ENCODE measurements at regions not wholly inside any gene's neighbourhood (a gene's known extent, or its start where the extent isn't known, plus 50 kb on each side); places are given as distances from the start of the nearest gene placed in this dataset.

DNA sequence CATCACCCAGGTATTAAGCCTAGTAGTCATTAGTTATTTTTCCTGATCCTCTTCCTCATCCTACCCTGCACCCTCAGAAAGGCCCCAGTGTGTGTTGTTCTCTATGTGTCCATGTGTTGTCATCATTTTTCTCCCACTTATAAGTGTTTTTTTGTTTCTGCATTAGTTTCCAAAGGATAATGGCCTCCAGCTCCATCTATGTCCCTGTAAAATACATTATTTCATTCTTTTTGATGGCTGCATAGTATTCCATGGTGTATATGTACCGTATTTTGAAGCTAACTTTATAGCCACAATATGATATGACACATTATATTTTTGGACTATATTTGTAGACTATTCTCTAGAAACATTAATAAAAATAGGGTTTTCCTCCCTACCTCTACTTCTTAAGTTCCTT, 324.4 kb upstream of the EDIL3 start:
- TF ChIP-seq REST (IDR thresholded peaks at IDR 0.05) (no peak), POLR2A (IDR thresholded peaks at IDR 0.05; ENCODE audit: low read length) (no peak), PHF8 (IDR thresholded peaks at IDR 0.05; ENCODE audit: borderline replicate concordance, low read depth) (no peak), RCOR1 (IDR thresholded peaks at IDR 0.05; ENCODE audit: low read depth, low read length) (no peak), RARB (CRISPR knock-in tag; IDR thresholded peaks at IDR 0.05) (no peak), EP300 (IDR thresholded peaks at IDR 0.05) (no peak), RAD21 (conservative IDR thresholded peaks at IDR 0.05 in 1 of 2, IDR thresholded peaks at IDR 0.05 in 1 of 2) (no peak), MYC (IDR thresholded peaks at IDR 0.05; ENCODE audit: borderline replicate concordance, low read length) (no peak)
- TF ChIP-seq, protein P1, sequence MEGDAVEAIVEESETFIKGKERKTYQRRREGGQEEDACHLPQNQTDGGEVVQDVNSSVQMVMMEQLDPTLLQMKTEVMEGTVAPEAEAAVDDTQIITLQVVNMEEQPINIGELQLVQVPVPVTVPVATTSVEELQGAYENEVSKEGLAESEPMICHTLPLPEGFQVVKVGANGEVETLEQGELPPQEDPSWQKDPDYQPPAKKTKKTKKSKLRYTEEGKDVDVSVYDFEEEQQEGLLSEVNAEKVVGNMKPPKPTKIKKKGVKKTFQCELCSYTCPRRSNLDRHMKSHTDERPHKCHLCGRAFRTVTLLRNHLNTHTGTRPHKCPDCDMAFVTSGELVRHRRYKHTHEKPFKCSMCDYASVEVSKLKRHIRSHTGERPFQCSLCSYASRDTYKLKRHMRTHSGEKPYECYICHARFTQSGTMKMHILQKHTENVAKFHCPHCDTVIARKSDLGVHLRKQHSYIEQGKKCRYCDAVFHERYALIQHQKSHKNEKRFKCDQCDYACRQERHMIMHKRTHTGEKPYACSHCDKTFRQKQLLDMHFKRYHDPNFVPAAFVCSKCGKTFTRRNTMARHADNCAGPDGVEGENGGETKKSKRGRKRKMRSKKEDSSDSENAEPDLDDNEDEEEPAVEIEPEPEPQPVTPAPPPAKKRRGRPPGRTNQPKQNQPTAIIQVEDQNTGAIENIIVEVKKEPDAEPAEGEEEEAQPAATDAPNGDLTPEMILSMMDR (IDR thresholded peaks at IDR 0.05), result no peak
